SK-N-SH (cell line): ENCODE measurements at regions not wholly inside any gene's neighbourhood (a gene's known extent, or its start where the extent isn't known, plus 50 kb on each side); places are given as distances from the start of the nearest gene placed in this dataset.

ENCODE experiments used
- CTCF ChIP-seq: fragments of 200-600 bp; sonication (generic); IDR thresholded peaks from 2 replicates; pipeline ENCODE4 v1.6.1; 2017; ENCODE audit warnings: antibody characterized with exemption, mild to moderate bottlenecking, moderate library complexity
- ELF1 ChIP-seq: IDR thresholded peaks from 2 replicates; pipeline ENCODE4 v1.4.0; 2012
- NFIC ChIP-seq: IDR thresholded peaks from 2 replicates; pipeline ENCODE4 v1.4.0; 2012; ENCODE audit warnings: borderline replicate concordance
- POLR2AphosphoS5 ChIP-seq: IDR thresholded peaks from 2 replicates; pipeline ENCODE4 v1.6.1; 2012; ENCODE audit warnings: low read depth, low read length
- RCOR1 ChIP-seq: fragments of 150-350 bp; IDR thresholded peaks from 2 replicates; pipeline ENCODE4 v1.6.1; 2017; ENCODE audit warnings: antibody characterized with exemption, low read length
- REST ChIP-seq: IDR thresholded peaks from 2 replicates; pipeline ENCODE4 v1.6.1; 2012; ENCODE audit warnings: mild to moderate bottlenecking, low read depth, low read length, moderate library complexity
- SIN3A ChIP-seq: IDR thresholded peaks from 2 replicates; pipeline ENCODE4 v1.6.1; 2012; ENCODE audit warnings: low read depth, mild to moderate bottlenecking, low read length, moderate library complexity, borderline replicate concordance
- TF ChIP-seq, protein P1 (sequence below): IDR thresholded peaks from 2 replicates; pipeline ENCODE4 v1.4.0; 2012; ENCODE audit warnings: low read depth, borderline replicate concordance

- TF ChIP-seq REST: no peak
- TF ChIP-seq, protein P1, sequence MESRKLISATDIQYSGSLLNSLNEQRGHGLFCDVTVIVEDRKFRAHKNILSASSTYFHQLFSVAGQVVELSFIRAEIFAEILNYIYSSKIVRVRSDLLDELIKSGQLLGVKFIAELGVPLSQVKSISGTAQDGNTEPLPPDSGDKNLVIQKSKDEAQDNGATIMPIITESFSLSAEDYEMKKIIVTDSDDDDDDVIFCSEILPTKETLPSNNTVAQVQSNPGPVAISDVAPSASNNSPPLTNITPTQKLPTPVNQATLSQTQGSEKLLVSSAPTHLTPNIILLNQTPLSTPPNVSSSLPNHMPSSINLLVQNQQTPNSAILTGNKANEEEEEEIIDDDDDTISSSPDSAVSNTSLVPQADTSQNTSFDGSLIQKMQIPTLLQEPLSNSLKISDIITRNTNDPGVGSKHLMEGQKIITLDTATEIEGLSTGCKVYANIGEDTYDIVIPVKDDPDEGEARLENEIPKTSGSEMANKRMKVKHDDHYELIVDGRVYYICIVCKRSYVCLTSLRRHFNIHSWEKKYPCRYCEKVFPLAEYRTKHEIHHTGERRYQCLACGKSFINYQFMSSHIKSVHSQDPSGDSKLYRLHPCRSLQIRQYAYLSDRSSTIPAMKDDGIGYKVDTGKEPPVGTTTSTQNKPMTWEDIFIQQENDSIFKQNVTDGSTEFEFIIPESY: no peak
- no peak for TF ChIP-seq RCOR1
- TF ChIP-seq CTCF: no peak
- no peak for TF ChIP-seq SIN3A
- no peak for TF ChIP-seq POLR2AphosphoS5
- no peak for TF ChIP-seq NFIC
- TF ChIP-seq ELF1: no peak
Observed at GRCh38 chr1:194103101-194103500, 916.7 kb upstream of the B3GALT2 start.
